ENCODE measurements at regions not wholly inside any gene's neighbourhood (a gene's known extent, or its start where the extent isn't known, plus 50 kb on each side); places are given as distances from the start of the nearest gene placed in this dataset.

- TF ChIP-seq, protein P1, sequence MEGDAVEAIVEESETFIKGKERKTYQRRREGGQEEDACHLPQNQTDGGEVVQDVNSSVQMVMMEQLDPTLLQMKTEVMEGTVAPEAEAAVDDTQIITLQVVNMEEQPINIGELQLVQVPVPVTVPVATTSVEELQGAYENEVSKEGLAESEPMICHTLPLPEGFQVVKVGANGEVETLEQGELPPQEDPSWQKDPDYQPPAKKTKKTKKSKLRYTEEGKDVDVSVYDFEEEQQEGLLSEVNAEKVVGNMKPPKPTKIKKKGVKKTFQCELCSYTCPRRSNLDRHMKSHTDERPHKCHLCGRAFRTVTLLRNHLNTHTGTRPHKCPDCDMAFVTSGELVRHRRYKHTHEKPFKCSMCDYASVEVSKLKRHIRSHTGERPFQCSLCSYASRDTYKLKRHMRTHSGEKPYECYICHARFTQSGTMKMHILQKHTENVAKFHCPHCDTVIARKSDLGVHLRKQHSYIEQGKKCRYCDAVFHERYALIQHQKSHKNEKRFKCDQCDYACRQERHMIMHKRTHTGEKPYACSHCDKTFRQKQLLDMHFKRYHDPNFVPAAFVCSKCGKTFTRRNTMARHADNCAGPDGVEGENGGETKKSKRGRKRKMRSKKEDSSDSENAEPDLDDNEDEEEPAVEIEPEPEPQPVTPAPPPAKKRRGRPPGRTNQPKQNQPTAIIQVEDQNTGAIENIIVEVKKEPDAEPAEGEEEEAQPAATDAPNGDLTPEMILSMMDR (IDR thresholded peaks at IDR 0.05): no peak
- H3K27me3 ChIP-seq: no peaks in the 10 kb centered on the region
- peak overlapping the region; percentile 84 to 90 for H3K27ac ChIP-seq
These were observed 109.8 kb downstream of the HFE start for GRCh38 chr6:26196846-26197635.

GRCh38 chr6:26197636-26197932 lies 110.4 kb downstream of the HFE start:
- Histone ChIP-seq H3K36me3 (no peaks in the 10 kb centered on the region), H3K4me1 (peaks cover 0 to 36% (median 5%) of the 10 kb centered on the region in 4 donors), H3K27ac (peak overlapping the region; percentile 84 to 90), H3K4me3 (peak overlapping the region; percentile 63 to 65), H3K9me3 (no peaks in the 10 kb centered on the region), H3K27me3 (no peaks in the 10 kb centered on the region)
- TF ChIP-seq, protein P1 (IDR thresholded peaks at IDR 0.05): no peak
- intact Hi-C loops (cut with DNase I; ENCODE audit: low total_unique reads): no loop called here
- DNase-seq: no peak

More at GRCh38 chr6:26196846-26197635, 109.8 kb downstream of the HFE start:
- H3K4me3 ChIP-seq: peak overlapping the region; percentile 63 to 65
- no peaks in the 10 kb centered on the region for H3K9me3 ChIP-seq
- no peaks in the 10 kb centered on the region for H3K36me3 ChIP-seq
- intact Hi-C loops (cut with DNase I; ENCODE audit: low total_unique reads): no loop called here
- peaks cover 0 to 36% (median 5%) of the 10 kb centered on the region in 4 donors for H3K4me1 ChIP-seq
- DNase-seq: peak; percentile 87 to 89

DNA sequence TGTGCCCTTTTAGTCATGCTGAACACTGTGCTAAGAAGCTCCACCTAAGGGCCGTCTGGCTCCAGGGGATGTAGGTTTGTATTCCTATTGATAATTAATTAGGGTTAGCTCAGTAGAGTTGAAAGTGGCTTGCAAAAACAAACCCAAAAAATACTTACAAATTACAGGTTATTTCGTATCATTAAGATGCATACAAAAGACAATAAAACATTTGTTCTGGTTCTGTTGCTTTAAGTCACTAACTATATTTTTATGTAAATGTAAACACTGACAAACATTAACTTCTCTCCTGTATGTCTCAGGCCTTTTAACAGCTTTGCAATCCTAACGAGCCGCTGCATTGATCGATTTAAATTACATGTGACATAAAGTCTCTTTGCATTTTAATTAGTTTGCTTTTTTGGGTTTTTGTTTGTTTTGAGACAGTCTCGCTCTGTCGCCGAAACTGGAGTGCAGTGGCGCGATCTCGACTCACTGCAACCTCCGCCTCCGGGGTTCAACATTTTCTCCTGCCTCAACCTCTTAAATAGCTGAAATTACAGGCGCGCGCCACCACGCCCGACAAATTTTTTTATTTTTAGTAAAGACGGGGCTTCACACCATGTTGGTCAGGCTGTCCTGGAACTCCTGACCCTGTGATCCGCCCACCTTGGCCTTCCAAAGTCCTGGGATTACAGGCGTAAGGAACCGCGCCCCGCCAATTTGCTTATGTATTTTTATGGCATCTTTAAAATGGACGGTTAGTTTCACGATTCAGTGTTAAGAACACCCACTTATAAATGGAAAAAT lies 110.9 kb downstream of the HFE start:
- peak overlapping the region; percentile 90 to 93 for H3K27ac ChIP-seq
- DNase-seq: no peak
- H3K9me3 ChIP-seq: no peaks in the 10 kb centered on the region

GRCh38 chr6:26198722-26199056 lies 111.5 kb downstream of the HFE start:
- no peak for DNase-seq
- TF ChIP-seq, protein P1 (IDR thresholded peaks at IDR 0.05): no peak
- peak overlapping the region; percentile 63 to 65 for H3K4me3 ChIP-seq
- intact Hi-C loops (cut with DNase I; ENCODE audit: low total_unique reads): no loop called here
- H3K27me3 ChIP-seq: no peaks in the 10 kb centered on the region
- H3K27ac ChIP-seq: peak overlapping the region; percentile 90 to 93
- H3K9me3 ChIP-seq: no peaks in the 10 kb centered on the region
- no peaks in the 10 kb centered on the region for H3K36me3 ChIP-seq
- H3K4me1 ChIP-seq: peaks cover 0 to 37% (median 5%) of the 10 kb centered on the region in 4 donors

More for the DNA sequence above, 110.9 kb downstream of the HFE start:
- intact Hi-C loops (cut with DNase I; ENCODE audit: low total_unique reads): no loop called here
- Histone ChIP-seq H3K4me1 (peaks cover 0 to 36% (median 5%) of the 10 kb centered on the region in 4 donors), H3K36me3 (no peaks in the 10 kb centered on the region), H3K4me3 (peak overlapping the region; percentile 63 to 65), H3K27me3 (no peaks in the 10 kb centered on the region)
- TF ChIP-seq, protein P1 (IDR thresholded peaks at IDR 0.05): no peak

GRCh38 chr6:26199057-26199772 lies 112.0 kb downstream of the HFE start:
- H3K9me3 ChIP-seq: no peaks in the 10 kb centered on the region

More at GRCh38 chr6:26199057-26199772, 112.0 kb downstream of the HFE start:
- peak in 1 of 2 donors; percentile 86 for DNase-seq
- H3K27ac ChIP-seq: peak overlapping the region; percentile 90 to 93
- peak overlapping the region; percentile 63 to 65 for H3K4me3 ChIP-seq
- H3K36me3 ChIP-seq: no peaks in the 10 kb centered on the region
- no peaks in the 10 kb centered on the region for H3K27me3 ChIP-seq
- intact Hi-C loops (cut with DNase I; ENCODE audit: low total_unique reads): no loop called here
- H3K4me1 ChIP-seq: peaks cover 0 to 42% (median 7%) of the 10 kb centered on the region in 4 donors
- TF ChIP-seq, protein P1 (IDR thresholded peaks at IDR 0.05): no peak

All from tibial artery (tissue), 4 donors.